HepG2 (cell line): ENCODE measurements at regions not wholly inside any gene's neighbourhood (a gene's known extent, or its start where the extent isn't known, plus 50 kb on each side); places are given as distances from the start of the nearest gene placed in this dataset.

Experiments used
- ATF7-NPFF ChIP-seq: sonication (generic); formaldehyde crosslinking; IDR thresholded peaks from 2 replicates; pipeline ENCODE4 v1.8.1; 2023; ENCODE audit warnings: mild to moderate bottlenecking, low read depth, missing genetic modification reagents, moderate library complexity
- EP300 ChIP-seq, 3 experiments: sonication (generic) in 1 of 3; formaldehyde crosslinking in 1 of 3; IDR thresholded peaks; 2 replicates each; pipeline versions ENCODE4 v1.5.1 to v1.6.1; 2011 to 2020; ENCODE audit warnings: low read depth in 2 of 3, low read length in 2 of 3, borderline replicate concordance in 1 of 3, improper control_type of control experiment in 1 of 3, mild to moderate bottlenecking in 1 of 3, missing genetic modification reagents in 1 of 3, moderate library complexity in 1 of 3
- FOXA1 ChIP-seq, 2 experiments: fragments of 450-650 bp in 1 of 2; sonication (generic) in 1 of 2; formaldehyde crosslinking in 1 of 2; IDR thresholded peaks; 2 replicates each; pipeline versions ENCODE4 v1.4.0 to v1.6.1; 2016 to 2020; ENCODE audit warnings: missing genetic modification reagents in 1 of 2
- GATA4 ChIP-seq: sonication (generic); IDR thresholded peaks from 2 replicates; pipeline ENCODE4 v1.6.1; 2016; ENCODE audit warnings: antibody characterized with exemption, low read depth, borderline replicate concordance
- GTF3A ChIP-seq: sonication (generic); formaldehyde crosslinking; conservative IDR thresholded peaks from 2 replicates; pipeline ENCODE4 v1.4.0; 2020; ENCODE audit warnings: mild to moderate bottlenecking, missing genetic modification reagents
- HMG20A ChIP-seq: IDR thresholded peaks from 2 replicates; pipeline ENCODE4 v1.6.1; 2016; ENCODE audit warnings: borderline replicate concordance
- ISX ChIP-seq: sonication (generic); formaldehyde crosslinking; conservative IDR thresholded peaks from 2 replicates; pipeline ENCODE4 v1.5.0; 2020; ENCODE audit warnings: missing genetic modification reagents
- MBD4 ChIP-seq: IDR thresholded peaks from 2 replicates; pipeline ENCODE4 v1.6.1; 2012; ENCODE audit warnings: low read length, inconsistent platforms, borderline replicate concordance
- NONO ChIP-seq, 2 experiments: fragments of 450-650 bp in 1 of 2; sonication (generic) in 1 of 2; formaldehyde crosslinking in 1 of 2; IDR thresholded peaks in 1 of 2; conservative IDR thresholded peaks in 1 of 2; 2 replicates each; pipeline versions ENCODE4 v1.6.1 to v1.8.0; 2017 to 2022; ENCODE audit warnings: mild to moderate bottlenecking in 1 of 2, missing genetic modification reagents in 1 of 2, moderate library complexity in 1 of 2
- PHF8 ChIP-seq: sonication (generic); formaldehyde crosslinking; IDR thresholded peaks from 2 replicates; pipeline ENCODE4 v1.5.0; 2020; ENCODE audit warnings: missing genetic modification reagents
- PTBP1 ChIP-seq: fragments of 200-400 bp; formaldehyde crosslinking; IDR thresholded peaks from 2 replicates; pipeline ENCODE4 v1.6.1; 2018; ENCODE audit warnings: low read length, low read depth; ENCODE audit not compliant: poor library complexity, severe bottlenecking
- RBAK ChIP-seq: sonication (generic); formaldehyde crosslinking; IDR thresholded peaks from 2 replicates; pipeline ENCODE4 v1.5.1; 2020; ENCODE audit warnings: mild to moderate bottlenecking, missing genetic modification reagents
- TRIM24 ChIP-seq: sonication (generic); formaldehyde crosslinking; IDR thresholded peaks from 2 replicates; pipeline ENCODE4 v1.8.0; 2022; ENCODE audit warnings: mild to moderate bottlenecking, missing genetic modification reagents
- ZFP1 ChIP-seq: IDR thresholded peaks from 2 replicates; pipeline ENCODE4 v1.6.1; 2016
- ZNF326 ChIP-seq: sonication (generic); formaldehyde crosslinking; IDR thresholded peaks from 2 replicates; pipeline ENCODE4 v1.4.0; 2020; ENCODE audit warnings: missing genetic modification reagents, borderline replicate concordance
- ZNF549 ChIP-seq: sonication (generic); formaldehyde crosslinking; IDR thresholded peaks from 2 replicates; pipeline ENCODE4 v1.5.0; 2020; ENCODE audit warnings: missing genetic modification reagents
- ZNF558 ChIP-seq: sonication (generic); formaldehyde crosslinking; IDR thresholded peaks from 2 replicates; pipeline ENCODE4 v1.9.0; 2022; ENCODE audit warnings: mild to moderate bottlenecking, missing genetic modification reagents, borderline replicate concordance
- ZNF570 ChIP-seq: sonication (generic); formaldehyde crosslinking; IDR thresholded peaks from 2 replicates; pipeline ENCODE4 v1.4.0; 2020; ENCODE audit warnings: mild to moderate bottlenecking, missing genetic modification reagents, borderline replicate concordance
- ZNF703 ChIP-seq: sonication (generic); formaldehyde crosslinking; IDR thresholded peaks from 2 replicates; pipeline ENCODE4 v1.5.1; 2020; ENCODE audit warnings: missing genetic modification reagents, mild to moderate bottlenecking, moderate library complexity, borderline replicate concordance
- ZNF780A ChIP-seq: sonication (generic); formaldehyde crosslinking; IDR thresholded peaks from 2 replicates; pipeline ENCODE4 v1.8.0; 2022; ENCODE audit warnings: mild to moderate bottlenecking, missing genetic modification reagents, moderate library complexity
- ZSCAN21 ChIP-seq: sonication (generic); formaldehyde crosslinking; IDR thresholded peaks from 2 replicates; pipeline ENCODE4 v1.8.0; 2022; ENCODE audit warnings: mild to moderate bottlenecking, missing genetic modification reagents, moderate library complexity, borderline replicate concordance
- ZZZ3 ChIP-seq: sonication (generic); formaldehyde crosslinking; IDR thresholded peaks from 2 replicates; pipeline ENCODE4 v1.4.0; 2020; ENCODE audit warnings: missing genetic modification reagents, mild to moderate bottlenecking, borderline replicate concordance
- TF ChIP-seq, protein P1 (sequence below): IDR thresholded peaks from 2 replicates; pipeline ENCODE4 v1.6.1; 2012; ENCODE audit warnings: low read length, improper control_type of control experiment
- TF ChIP-seq, protein P2 (sequence below): IDR thresholded peaks from 2 replicates; pipeline ENCODE4 v1.6.1; 2016
- TF ChIP-seq, protein P3 (sequence below): sonication (generic); formaldehyde crosslinking; conservative IDR thresholded peaks from 2 replicates; pipeline ENCODE4 v1.8.0; 2022; ENCODE audit warnings: missing genetic modification reagents

DNA sequence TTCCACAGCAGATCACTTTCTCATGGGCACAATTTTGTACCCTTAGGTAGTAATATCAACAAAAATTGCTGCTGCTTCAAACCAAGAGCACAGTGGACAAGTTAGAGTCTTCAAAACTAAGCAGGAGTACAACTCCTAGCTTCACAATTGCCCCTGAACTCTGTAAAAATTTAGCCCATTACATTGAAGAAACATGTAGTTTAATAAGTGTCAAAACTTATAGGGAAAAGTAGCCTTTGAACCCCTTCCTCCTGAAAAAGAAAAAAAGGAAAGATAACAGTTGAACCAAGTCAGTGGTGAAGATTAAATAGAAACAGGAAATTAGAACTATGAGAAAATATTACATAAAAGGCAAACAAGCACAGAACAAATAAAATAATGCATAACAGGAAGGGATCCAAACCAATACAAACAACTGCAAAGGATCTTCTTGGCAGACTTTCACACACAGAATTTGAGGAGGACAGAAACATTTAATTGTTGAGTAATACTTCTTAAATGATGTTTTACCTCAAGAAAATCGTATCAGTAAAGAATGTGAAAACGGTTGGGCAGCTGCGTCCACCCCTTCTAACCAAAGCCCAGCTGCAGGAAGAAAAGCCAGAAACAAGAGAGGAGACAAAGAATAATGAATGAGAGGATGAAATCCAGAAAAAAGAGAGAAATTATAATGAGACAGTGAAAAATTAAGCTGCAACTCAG is 636.0 kb downstream of the NR2F1-AS1 start (continued):
- TF ChIP-seq TRIM24 (CRISPR knock-in tag) (no peak), MBD4 (peak; percentile 96), ZNF549 (CRISPR knock-in tag) (no peak), HMG20A (CRISPR knock-in tag) (peak; percentile 90), ISX (CRISPR knock-in tag) (no peak), GATA4 (peak; percentile 93; the same call in 1 of the 2 replicates), ZNF558 (CRISPR knock-in tag) (no peak), FOXA1 (IDR thresholded peaks at IDR 0.05) (peak; percentile 79), FOXA1 (CRISPR knock-in tag; IDR thresholded peaks at IDR 0.05) (peak; percentile 91), ZSCAN21 (CRISPR knock-in tag) (no peak), ZNF703 (CRISPR knock-in tag) (no peak), NONO (IDR thresholded peaks at IDR 0.05) (no peak), NONO (CRISPR knock-in tag; conservative IDR thresholded peaks at IDR 0.05) (no peak; the same call in none of the 2 replicates), ZFP1 (peak; percentile 31; the same call in 1 of the 2 replicates), RBAK (CRISPR knock-in tag) (no peak), ZNF780A (CRISPR knock-in tag) (no peak), PHF8 (CRISPR knock-in tag) (no peak), ATF7-NPFF (CRISPR knock-in tag) (no peak), ZNF570 (CRISPR knock-in tag) (no peak), EP300 (IDR thresholded peaks at IDR 0.05; ENCODE audit: low read depth in 2 of 2, low read length in 2 of 2) (peak in 1 of 2 experiments; percentile 100; a peak in 2 of 4 replicates), EP300 (CRISPR knock-in tag; IDR thresholded peaks at IDR 0.05; ENCODE audit: borderline replicate concordance) (peak; percentile 94), GTF3A (CRISPR knock-in tag) (no peak), ZNF326 (CRISPR knock-in tag) (no peak), PTBP1 (no peak), ZZZ3 (CRISPR knock-in tag) (no peak)
- TF ChIP-seq, protein P1, sequence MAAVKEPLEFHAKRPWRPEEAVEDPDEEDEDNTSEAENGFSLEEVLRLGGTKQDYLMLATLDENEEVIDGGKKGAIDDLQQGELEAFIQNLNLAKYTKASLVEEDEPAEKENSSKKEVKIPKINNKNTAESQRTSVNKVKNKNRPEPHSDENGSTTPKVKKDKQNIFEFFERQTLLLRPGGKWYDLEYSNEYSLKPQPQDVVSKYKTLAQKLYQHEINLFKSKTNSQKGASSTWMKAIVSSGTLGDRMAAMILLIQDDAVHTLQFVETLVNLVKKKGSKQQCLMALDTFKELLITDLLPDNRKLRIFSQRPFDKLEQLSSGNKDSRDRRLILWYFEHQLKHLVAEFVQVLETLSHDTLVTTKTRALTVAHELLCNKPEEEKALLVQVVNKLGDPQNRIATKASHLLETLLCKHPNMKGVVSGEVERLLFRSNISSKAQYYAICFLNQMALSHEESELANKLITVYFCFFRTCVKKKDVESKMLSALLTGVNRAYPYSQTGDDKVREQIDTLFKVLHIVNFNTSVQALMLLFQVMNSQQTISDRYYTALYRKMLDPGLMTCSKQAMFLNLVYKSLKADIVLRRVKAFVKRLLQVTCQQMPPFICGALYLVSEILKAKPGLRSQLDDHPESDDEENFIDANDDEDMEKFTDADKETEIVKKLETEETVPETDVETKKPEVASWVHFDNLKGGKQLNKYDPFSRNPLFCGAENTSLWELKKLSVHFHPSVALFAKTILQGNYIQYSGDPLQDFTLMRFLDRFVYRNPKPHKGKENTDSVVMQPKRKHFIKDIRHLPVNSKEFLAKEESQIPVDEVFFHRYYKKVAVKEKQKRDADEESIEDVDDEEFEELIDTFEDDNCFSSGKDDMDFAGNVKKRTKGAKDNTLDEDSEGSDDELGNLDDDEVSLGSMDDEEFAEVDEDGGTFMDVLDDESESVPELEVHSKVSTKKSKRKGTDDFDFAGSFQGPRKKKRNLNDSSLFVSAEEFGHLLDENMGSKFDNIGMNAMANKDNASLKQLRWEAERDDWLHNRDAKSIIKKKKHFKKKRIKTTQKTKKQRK: no peak
- TF ChIP-seq, protein P2, sequence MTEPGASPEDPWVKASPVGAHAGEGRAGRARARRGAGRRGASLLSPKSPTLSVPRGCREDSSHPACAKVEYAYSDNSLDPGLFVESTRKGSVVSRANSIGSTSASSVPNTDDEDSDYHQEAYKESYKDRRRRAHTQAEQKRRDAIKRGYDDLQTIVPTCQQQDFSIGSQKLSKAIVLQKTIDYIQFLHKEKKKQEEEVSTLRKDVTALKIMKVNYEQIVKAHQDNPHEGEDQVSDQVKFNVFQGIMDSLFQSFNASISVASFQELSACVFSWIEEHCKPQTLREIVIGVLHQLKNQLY (CRISPR knock-in tag): peak; percentile 70
- TF ChIP-seq, protein P3, sequence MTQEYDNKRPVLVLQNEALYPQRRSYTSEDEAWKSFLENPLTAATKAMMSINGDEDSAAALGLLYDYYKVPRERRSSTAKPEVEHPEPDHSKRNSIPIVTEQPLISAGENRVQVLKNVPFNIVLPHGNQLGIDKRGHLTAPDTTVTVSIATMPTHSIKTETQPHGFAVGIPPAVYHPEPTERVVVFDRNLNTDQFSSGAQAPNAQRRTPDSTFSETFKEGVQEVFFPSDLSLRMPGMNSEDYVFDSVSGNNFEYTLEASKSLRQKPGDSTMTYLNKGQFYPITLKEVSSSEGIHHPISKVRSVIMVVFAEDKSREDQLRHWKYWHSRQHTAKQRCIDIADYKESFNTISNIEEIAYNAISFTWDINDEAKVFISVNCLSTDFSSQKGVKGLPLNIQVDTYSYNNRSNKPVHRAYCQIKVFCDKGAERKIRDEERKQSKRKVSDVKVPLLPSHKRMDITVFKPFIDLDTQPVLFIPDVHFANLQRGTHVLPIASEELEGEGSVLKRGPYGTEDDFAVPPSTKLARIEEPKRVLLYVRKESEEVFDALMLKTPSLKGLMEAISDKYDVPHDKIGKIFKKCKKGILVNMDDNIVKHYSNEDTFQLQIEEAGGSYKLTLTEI: no peak
